VCaP (cell line): ENCODE measurements at regions not wholly inside any gene's neighbourhood (a gene's known extent, or its start where the extent isn't known, plus 50 kb on each side); places are given as distances from the start of the nearest gene placed in this dataset.

Experiments
- H3K27ac ChIP-seq: fragments of 450-650 bp; 2 replicates; pipeline ENCODE4 v1.5.1; 2017
- TF ChIP-seq, protein P1 (sequence below): fragments of 450-650 bp; conservative IDR thresholded peaks from 2 replicates; pipeline ENCODE4 v1.5.1; 2017; ENCODE audit warnings: mild to moderate bottlenecking, moderate library complexity

DNA sequence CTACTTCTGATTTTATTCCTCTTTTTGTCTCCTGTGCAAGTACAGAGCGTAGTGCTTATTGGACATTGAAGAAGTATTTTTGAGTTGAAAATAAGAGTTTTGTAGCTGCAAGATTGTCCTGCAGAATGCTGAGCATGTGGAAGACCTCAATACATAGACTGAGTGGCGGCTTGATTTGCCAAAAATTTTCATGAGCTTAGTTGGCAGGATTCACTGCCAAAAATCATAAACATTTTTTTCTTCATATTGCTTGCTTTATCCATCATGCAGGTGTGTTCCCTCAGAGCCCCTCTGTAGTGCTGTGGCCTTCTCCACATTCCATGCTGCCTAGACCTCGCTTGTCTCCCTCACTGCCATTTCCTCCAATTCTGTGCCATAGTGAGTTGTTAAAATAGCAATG is 100.1 kb downstream of the DUSP10 start:
- H3K27ac ChIP-seq, result no peak overlapping the region
- TF ChIP-seq, protein P1, sequence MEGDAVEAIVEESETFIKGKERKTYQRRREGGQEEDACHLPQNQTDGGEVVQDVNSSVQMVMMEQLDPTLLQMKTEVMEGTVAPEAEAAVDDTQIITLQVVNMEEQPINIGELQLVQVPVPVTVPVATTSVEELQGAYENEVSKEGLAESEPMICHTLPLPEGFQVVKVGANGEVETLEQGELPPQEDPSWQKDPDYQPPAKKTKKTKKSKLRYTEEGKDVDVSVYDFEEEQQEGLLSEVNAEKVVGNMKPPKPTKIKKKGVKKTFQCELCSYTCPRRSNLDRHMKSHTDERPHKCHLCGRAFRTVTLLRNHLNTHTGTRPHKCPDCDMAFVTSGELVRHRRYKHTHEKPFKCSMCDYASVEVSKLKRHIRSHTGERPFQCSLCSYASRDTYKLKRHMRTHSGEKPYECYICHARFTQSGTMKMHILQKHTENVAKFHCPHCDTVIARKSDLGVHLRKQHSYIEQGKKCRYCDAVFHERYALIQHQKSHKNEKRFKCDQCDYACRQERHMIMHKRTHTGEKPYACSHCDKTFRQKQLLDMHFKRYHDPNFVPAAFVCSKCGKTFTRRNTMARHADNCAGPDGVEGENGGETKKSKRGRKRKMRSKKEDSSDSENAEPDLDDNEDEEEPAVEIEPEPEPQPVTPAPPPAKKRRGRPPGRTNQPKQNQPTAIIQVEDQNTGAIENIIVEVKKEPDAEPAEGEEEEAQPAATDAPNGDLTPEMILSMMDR, result no peak

DNA sequence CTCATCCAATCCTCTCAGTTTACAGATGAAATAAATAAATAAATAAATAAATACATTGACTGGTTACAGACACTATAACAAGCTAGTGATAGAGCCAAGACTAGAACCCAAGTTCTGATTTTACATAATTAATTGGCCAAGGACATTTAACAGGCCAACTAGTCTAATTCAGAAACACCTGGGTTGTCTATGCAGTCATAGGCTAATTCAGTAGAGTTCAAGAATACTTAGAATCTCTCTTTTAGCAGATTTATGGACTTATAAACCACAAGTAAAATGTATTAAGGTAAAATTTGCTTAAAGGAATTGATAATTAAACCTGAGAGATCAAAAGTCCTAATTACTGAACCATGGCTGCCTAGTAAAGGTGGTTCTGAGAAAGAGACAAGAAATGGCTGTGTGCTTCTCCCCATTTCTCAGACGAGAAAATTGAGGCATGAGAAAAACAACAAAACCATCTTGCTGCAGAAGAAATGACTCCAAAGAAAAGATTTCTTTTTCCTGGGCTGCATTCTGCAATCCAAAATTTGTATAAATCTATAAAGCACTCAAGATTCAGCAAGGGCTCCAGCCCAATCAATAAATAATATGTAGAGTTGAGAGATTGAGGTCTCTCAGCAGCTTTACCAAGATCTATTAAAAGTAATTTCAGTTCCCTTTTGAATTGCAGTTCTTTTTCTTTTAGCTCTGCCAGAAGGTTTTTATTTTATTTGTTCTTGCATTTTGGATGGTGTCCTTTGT is 98.3 kb downstream of the DUSP10 start:
- no peak overlapping the region for H3K27ac ChIP-seq
- TF ChIP-seq, protein P1, result no peak

DNA sequence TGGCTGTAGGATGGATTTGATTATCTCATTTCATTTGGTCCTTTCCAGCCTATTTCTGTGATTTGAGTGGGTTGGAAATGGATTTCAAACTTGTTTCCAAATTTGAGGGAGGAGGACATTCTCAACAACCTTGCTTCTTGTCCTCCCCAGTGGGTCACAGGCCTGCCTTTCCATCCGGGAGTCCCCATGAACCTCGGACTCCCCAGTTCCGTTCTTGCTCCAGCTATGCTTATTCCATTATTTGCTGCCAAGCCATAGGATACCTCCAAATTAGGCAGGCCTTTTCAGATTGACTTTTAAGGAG is 97.8 kb downstream of the DUSP10 start:
- TF ChIP-seq, protein P1, result no peak
- H3K27ac ChIP-seq, result no peak overlapping the region

DNA sequence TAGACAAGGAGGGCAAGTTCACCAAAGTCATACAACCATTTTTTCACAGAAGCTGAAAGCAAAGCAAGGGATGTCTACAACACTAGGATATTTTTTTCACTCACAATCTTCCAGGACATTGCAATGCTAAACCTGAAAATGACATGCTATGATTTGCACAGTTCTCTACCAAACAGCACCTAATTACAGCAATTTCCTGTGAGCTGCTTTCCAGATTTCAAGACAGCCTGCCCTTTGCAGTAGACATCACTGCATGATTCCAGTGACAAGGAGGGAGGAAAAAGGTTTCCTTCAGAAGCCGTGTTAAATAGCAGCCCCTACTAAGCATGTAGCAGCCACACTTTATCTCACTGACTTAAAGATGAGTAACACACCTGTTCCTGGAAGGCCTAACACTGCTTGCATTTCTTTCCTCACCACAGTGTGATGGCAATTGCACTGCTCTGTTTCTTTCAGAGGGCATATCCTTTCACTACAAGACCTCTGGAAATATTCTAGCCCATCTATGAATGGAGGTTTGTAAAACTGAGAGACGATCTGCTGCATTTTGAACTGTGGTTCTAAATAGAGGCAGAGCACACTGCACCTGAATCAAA is 97.1 kb downstream of the DUSP10 start:
- TF ChIP-seq, protein P1, result no peak
- H3K27ac ChIP-seq, result no peak overlapping the region

DNA sequence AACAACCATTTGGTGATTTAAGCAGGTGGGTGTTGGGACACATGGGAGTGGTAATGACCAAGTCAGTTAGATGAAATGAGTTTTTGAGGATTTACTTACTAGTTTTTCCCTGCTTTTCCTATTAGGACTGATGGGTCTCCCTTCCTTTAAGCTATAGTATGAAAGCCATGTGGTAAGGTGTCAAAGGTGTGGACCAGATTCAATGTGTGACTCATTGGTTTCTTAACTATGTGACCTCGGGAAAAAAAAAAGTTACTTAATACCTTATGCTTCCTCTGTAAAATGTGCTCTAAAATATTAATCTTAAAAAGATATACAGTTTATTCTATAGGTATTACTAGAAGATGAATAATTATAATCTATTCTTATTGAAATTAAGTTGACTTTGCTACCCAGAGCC is 93.7 kb downstream of the DUSP10 start:
- no peak overlapping the region for H3K27ac ChIP-seq
- TF ChIP-seq, protein P1, result no peak
